ENCODE measurements at regions not wholly inside any gene's neighbourhood (a gene's known extent, or its start where the extent isn't known, plus 50 kb on each side); places are given as distances from the start of the nearest gene placed in this dataset.

DNA sequence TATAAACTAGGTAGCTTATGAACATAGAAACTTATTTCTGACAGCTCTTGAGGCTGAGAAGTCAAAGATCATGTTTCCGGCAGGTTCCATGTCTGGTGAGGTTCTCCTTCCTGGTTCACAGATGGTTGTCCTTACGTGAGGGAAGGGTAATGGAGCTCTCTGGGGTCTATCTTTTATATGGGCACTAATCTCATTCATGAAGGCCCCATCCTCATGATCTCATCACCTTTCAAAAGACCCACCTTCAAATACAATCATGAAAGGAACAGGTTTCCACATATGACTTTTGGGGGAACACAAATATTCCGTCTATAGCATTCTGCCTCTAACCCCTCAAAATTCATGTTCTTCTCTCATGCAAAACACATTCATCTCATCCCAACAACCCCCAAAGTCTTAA lies 264.7 kb downstream of the PTTG2 start:
- Mint-ChIP-seq H3K9me3 (peaks cover 3% of the 10 kb centered on the region; the same call in 1 of the 2 replicates), H3K4me3 (no peak overlapping the region), H3K27me3 (ENCODE audit: low read depth) (no peaks in the 10 kb centered on the region; the same call in 1 of the 2 replicates), H3K4me1 (peaks cover 7% of the 10 kb centered on the region), H3K36me3 (no peaks in the 10 kb centered on the region), H3K27ac (no peak overlapping the region)
- ATAC-seq (no peak), DNase-seq (ENCODE audit: low spot score) (no peak)
- no peak for TF ChIP-seq MYBL2 (CRISPR knock-in tag; IDR thresholded peaks at IDR 0.05)
- TF ChIP-seq RELA (CRISPR knock-in tag; IDR thresholded peaks at IDR 0.05; ENCODE audit: borderline replicate concordance): no peak
- TF ChIP-seq, protein P1, sequence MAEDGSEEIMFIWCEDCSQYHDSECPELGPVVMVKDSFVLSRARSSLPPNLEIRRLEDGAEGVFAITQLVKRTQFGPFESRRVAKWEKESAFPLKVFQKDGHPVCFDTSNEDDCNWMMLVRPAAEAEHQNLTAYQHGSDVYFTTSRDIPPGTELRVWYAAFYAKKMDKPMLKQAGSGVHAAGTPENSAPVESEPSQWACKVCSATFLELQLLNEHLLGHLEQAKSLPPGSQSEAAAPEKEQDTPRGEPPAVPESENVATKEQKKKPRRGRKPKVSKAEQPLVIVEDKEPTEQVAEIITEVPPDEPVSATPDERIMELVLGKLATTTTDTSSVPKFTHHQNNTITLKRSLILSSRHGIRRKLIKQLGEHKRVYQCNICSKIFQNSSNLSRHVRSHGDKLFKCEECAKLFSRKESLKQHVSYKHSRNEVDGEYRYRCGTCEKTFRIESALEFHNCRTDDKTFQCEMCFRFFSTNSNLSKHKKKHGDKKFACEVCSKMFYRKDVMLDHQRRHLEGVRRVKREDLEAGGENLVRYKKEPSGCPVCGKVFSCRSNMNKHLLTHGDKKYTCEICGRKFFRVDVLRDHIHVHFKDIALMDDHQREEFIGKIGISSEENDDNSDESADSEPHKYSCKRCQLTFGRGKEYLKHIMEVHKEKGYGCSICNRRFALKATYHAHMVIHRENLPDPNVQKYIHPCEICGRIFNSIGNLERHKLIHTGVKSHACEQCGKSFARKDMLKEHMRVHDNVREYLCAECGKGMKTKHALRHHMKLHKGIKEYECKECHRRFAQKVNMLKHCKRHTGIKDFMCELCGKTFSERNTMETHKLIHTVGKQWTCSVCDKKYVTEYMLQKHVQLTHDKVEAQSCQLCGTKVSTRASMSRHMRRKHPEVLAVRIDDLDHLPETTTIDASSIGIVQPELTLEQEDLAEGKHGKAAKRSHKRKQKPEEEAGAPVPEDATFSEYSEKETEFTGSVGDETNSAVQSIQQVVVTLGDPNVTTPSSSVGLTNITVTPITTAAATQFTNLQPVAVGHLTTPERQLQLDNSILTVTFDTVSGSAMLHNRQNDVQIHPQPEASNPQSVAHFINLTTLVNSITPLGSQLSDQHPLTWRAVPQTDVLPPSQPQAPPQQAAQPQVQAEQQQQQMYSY (CRISPR knock-in tag; IDR thresholded peaks at IDR 0.05): no peak
- TF ChIP-seq JUN (CRISPR knock-in tag; IDR thresholded peaks at IDR 0.05): no peak
- TF ChIP-seq, protein P2, sequence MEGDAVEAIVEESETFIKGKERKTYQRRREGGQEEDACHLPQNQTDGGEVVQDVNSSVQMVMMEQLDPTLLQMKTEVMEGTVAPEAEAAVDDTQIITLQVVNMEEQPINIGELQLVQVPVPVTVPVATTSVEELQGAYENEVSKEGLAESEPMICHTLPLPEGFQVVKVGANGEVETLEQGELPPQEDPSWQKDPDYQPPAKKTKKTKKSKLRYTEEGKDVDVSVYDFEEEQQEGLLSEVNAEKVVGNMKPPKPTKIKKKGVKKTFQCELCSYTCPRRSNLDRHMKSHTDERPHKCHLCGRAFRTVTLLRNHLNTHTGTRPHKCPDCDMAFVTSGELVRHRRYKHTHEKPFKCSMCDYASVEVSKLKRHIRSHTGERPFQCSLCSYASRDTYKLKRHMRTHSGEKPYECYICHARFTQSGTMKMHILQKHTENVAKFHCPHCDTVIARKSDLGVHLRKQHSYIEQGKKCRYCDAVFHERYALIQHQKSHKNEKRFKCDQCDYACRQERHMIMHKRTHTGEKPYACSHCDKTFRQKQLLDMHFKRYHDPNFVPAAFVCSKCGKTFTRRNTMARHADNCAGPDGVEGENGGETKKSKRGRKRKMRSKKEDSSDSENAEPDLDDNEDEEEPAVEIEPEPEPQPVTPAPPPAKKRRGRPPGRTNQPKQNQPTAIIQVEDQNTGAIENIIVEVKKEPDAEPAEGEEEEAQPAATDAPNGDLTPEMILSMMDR (IDR thresholded peaks at IDR 0.05): no peak
- TF ChIP-seq SOX15 (CRISPR knock-in tag; IDR thresholded peaks at IDR 0.05): no peak
- TF ChIP-seq MXD4 (CRISPR knock-in tag; IDR thresholded peaks at IDR 0.05; ENCODE audit: borderline replicate concordance): no peak
- TF ChIP-seq AR (CRISPR knock-in tag; IDR thresholded peaks at IDR 0.05): no peak
- TF ChIP-seq IRF1 (CRISPR knock-in tag; IDR thresholded peaks at IDR 0.05): no peak
- TF ChIP-seq NFE2L1 (CRISPR knock-in tag; IDR thresholded peaks at IDR 0.05): no peak
- no peak for TF ChIP-seq ZNF671 (CRISPR knock-in tag; IDR thresholded peaks at IDR 0.05)
- TF ChIP-seq, protein P3, sequence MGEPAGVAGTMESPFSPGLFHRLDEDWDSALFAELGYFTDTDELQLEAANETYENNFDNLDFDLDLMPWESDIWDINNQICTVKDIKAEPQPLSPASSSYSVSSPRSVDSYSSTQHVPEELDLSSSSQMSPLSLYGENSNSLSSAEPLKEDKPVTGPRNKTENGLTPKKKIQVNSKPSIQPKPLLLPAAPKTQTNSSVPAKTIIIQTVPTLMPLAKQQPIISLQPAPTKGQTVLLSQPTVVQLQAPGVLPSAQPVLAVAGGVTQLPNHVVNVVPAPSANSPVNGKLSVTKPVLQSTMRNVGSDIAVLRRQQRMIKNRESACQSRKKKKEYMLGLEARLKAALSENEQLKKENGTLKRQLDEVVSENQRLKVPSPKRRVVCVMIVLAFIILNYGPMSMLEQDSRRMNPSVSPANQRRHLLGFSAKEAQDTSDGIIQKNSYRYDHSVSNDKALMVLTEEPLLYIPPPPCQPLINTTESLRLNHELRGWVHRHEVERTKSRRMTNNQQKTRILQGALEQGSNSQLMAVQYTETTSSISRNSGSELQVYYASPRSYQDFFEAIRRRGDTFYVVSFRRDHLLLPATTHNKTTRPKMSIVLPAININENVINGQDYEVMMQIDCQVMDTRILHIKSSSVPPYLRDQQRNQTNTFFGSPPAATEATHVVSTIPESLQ (CRISPR knock-in tag; IDR thresholded peaks at IDR 0.05): no peak
- TF ChIP-seq MLX (CRISPR knock-in tag; IDR thresholded peaks at IDR 0.05): no peak
- TF ChIP-seq, protein P4, sequence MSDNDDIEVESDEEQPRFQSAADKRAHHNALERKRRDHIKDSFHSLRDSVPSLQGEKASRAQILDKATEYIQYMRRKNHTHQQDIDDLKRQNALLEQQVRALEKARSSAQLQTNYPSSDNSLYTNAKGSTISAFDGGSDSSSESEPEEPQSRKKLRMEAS (CRISPR knock-in tag; IDR thresholded peaks at IDR 0.05): no peak
- ChIA-PET POLR2A (no interaction called here), CTCF (no interaction called here)
